PC-3 (cell line): ENCODE measurements at regions not wholly inside any gene's neighbourhood (a gene's known extent, or its start where the extent isn't known, plus 50 kb on each side); places are given as distances from the start of the nearest gene placed in this dataset.

Experiments used
- ATAC-seq: fragments of 200-7000 bp; cut with Tn5 transposase; 2 replicates; pipeline ENCODE4 v1.9.1; 2020; ENCODE audit warnings: mild to moderate bottlenecking, moderate library complexity
- BruUV-seq: library from RNA; stranded (reverse); fragments of 400-500 nt; replicated peaks from 2 replicates; lab custom pipeline; 2021; lab: Mats Ljungman, UMichigan
- CTCF ChIA-PET: fragments of 300-600 bp; sonication (Branson Sonifier 250); formaldehyde crosslinking; loops from one replicate; lab custom pipeline; 2022; ENCODE audit warnings: antibody characterized with exemption; lab: Charles Lee
- POLR2A ChIA-PET: fragments of 300-600 bp; sonication (Branson Sonifier 250); formaldehyde crosslinking; loops from one replicate; lab custom pipeline; 2022; ENCODE audit warnings: antibody characterized with exemption; ENCODE audit not compliant: unreplicated experiment; lab: Charles Lee
- DNase-seq: peaks from one replicate; pipeline ENCODE4 v3.0.0-alpha.2; 2015
- H2AFZ ChIP-seq: fragments of 300-600 bp; sonication (generic); 2 replicates; pipeline ENCODE4 v1.6.0; 2016; ENCODE audit warnings: antibody characterized with exemption, low read length
- H3F3A ChIP-seq: fragments of 300-600 bp; sonication (generic); one replicate; pipeline ENCODE4 v1.6.0; 2017; ENCODE audit warnings: antibody characterized with exemption, low read length, control low read depth, mild to moderate bottlenecking; ENCODE audit not compliant: unreplicated experiment
- H3K27ac ChIP-seq: fragments of 300-600 bp; sonication (generic); 2 replicates; pipeline ENCODE4 v1.5.1; 2016; ENCODE audit warnings: mild to moderate bottlenecking, low read length
- H3K27me3 ChIP-seq: fragments of 300-600 bp; sonication (generic); 2 replicates; pipeline ENCODE4 v1.6.1; 2016; ENCODE audit warnings: low read length, mixed read lengths
- H3K36me3 ChIP-seq: fragments of 300-600 bp; sonication (generic); 2 replicates; pipeline ENCODE4 v1.6.1; 2016; ENCODE audit warnings: low read depth, mixed run types, low read length, mixed read lengths
- H3K4me1 ChIP-seq: fragments of 300-600 bp; sonication (generic); 2 replicates; pipeline ENCODE4 v1.5.1; 2016; ENCODE audit warnings: low read length; ENCODE audit not compliant: insufficient read depth
- H3K4me2 ChIP-seq: fragments of 300-600 bp; sonication (generic); 2 replicates; pipeline ENCODE4 v1.6.0; 2016; ENCODE audit warnings: low read length
- H3K4me3 ChIP-seq: fragments of 300-600 bp; sonication (generic); 2 replicates; pipeline ENCODE4 v1.5.1; 2016; ENCODE audit warnings: mild to moderate bottlenecking, low read length, mixed read lengths
- H3K79me2 ChIP-seq: fragments of 300-600 bp; sonication (generic); 2 replicates; pipeline ENCODE4 v1.6.1; 2017; ENCODE audit warnings: low read length, mixed read lengths
- H3K9ac ChIP-seq: fragments of 300-600 bp; sonication (generic); 2 replicates; pipeline ENCODE4 v1.6.0; 2016; ENCODE audit warnings: mild to moderate bottlenecking, low read length
- H3K9me2 ChIP-seq: fragments of 300-600 bp; sonication (generic); replicated peaks from 2 replicates; pipeline ENCODE4 v1.6.1; 2016; ENCODE audit warnings: mixed run types, low read length, mixed read lengths
- H3K9me3 ChIP-seq: fragments of 300-600 bp; sonication (generic); 2 replicates; pipeline ENCODE4 v1.6.1; 2016; ENCODE audit warnings: low read length, mixed read lengths
- H4K20me1 ChIP-seq: fragments of 300-600 bp; sonication (generic); 2 replicates; pipeline ENCODE4 v1.6.1; 2016; ENCODE audit warnings: low read length, mixed read lengths
- CTCF ChIP-seq: fragments of 300-600 bp; sonication (generic); conservative IDR thresholded peaks from 2 replicates; pipeline ENCODE4 v1.5.1; 2017; ENCODE audit warnings: antibody characterized with exemption, low read depth, mild to moderate bottlenecking, low read length
- EZH2 ChIP-seq: fragments of 300-600 bp; sonication (generic); IDR thresholded peaks from one replicate; pipeline ENCODE4 v1.6.1; 2017; ENCODE audit warnings: antibody characterized with exemption, mild to moderate bottlenecking, low read length; ENCODE audit not compliant: unreplicated experiment
- EZH2phosphoT487 ChIP-seq: fragments of 300-600 bp; sonication (generic); IDR thresholded peaks from 2 replicates; pipeline ENCODE4 v1.6.1; 2018; ENCODE audit warnings: mild to moderate bottlenecking, antibody characterized with exemption, low read length, borderline replicate concordance
- intact Hi-C: fragments of 100-400 bp; cut with micrococcal nuclease; formaldehyde crosslinking; loops from 2 replicates; pipeline ENCODE4 v1.9.0; 2023

GRCh38 chr15:62452026-62452425, 286.9 kb upstream of the C2CD4B start:
- Histone ChIP-seq H3K4me2 (no peak overlapping the region), H3K4me3 (no peak overlapping the region), H3K4me1 (peaks cover 38% of the 10 kb centered on the region), H3K27ac (no peak overlapping the region), H4K20me1 (peaks cover 7% of the 10 kb centered on the region; the same call in 1 of the 2 replicates), H3K9ac (no peak overlapping the region), H3K9me3 (no peaks in the 10 kb centered on the region), H3K79me2 (no peaks in the 10 kb centered on the region), H3K9me2 (no peaks in the 10 kb centered on the region), H3K27me3 (no peaks in the 10 kb centered on the region), H2AFZ (no peak overlapping the region), H3K36me3 (no peaks in the 10 kb centered on the region), H3F3A (no peaks in the 10 kb centered on the region)
- no peak for ATAC-seq
- ChIA-PET POLR2A (no interaction called here), CTCF (no interaction called here)
- no peak for TF ChIP-seq EZH2
- TF ChIP-seq CTCF: no peak
- no peak for TF ChIP-seq EZH2phosphoT487
- no peak for DNase-seq
- BruUV-seq: no TSS peak
- intact Hi-C loops: loop anchor here (10.0 kb wide), 1 partner anchor 193 kb away; no protein-coding TSS in a partner anchor

GRCh38 chr15:62452667-62453066, 287.6 kb upstream of the C2CD4B start:
- Histone ChIP-seq H3K4me2 (peak overlapping the region; percentile 97; the same call in 1 of the 2 replicates), H3K79me2 (no peaks in the 10 kb centered on the region), H2AFZ (no peak overlapping the region), H3K9ac (no peak overlapping the region), H3K27ac (no peak overlapping the region), H4K20me1 (peaks cover 7% of the 10 kb centered on the region; the same call in 1 of the 2 replicates), H3K4me1 (peaks cover 38% of the 10 kb centered on the region), H3K9me2 (no peaks in the 10 kb centered on the region), H3K36me3 (no peaks in the 10 kb centered on the region), H3K9me3 (no peaks in the 10 kb centered on the region), H3K4me3 (no peak overlapping the region), H3K27me3 (no peaks in the 10 kb centered on the region), H3F3A (no peaks in the 10 kb centered on the region)
- ATAC-seq: no peak
- no peak for TF ChIP-seq EZH2
- no peak for TF ChIP-seq EZH2phosphoT487
- no peak for TF ChIP-seq CTCF
- no peak for DNase-seq
- ChIA-PET CTCF (no interaction called here), POLR2A (no interaction called here)
- BruUV-seq: no TSS peak
- intact Hi-C loops: loop anchor here (10.0 kb wide), 1 partner anchor 192 kb away; no protein-coding TSS in a partner anchor

GRCh38 chr15:62453375-62453774, 288.3 kb upstream of the C2CD4B start:
- H3F3A ChIP-seq: no peaks in the 10 kb centered on the region
- ChIA-PET CTCF (no interaction called here), POLR2A (interaction anchor here (0.6 kb wide), 1 partner anchor 64 kb away, joined by 4 read pairs; no protein-coding TSS in a partner anchor)
- TF ChIP-seq CTCF (no peak), EZH2phosphoT487 (no peak), EZH2 (no peak)
- H3K79me2 ChIP-seq: no peaks in the 10 kb centered on the region
- H3K9me3 ChIP-seq: no peaks in the 10 kb centered on the region
- H3K27me3 ChIP-seq: no peaks in the 10 kb centered on the region
- H3K4me3 ChIP-seq: peak overlapping the region; percentile 53
- H3K4me1 ChIP-seq: peaks cover 38% of the 10 kb centered on the region
- peak overlapping the region; percentile 97 for H3K4me2 ChIP-seq
- no TSS peak for BruUV-seq
- H3K36me3 ChIP-seq: no peaks in the 10 kb centered on the region
- ATAC-seq (peak; percentile 39), DNase-seq (peak; percentile 62)
- H3K27ac ChIP-seq: peak overlapping the region; percentile 82
- 0 out of 2 replicates have a peak overlapping the region, but pooled peaks have one; percentile 30 for H2AFZ ChIP-seq
- intact Hi-C loops: loop anchor here (10.0 kb wide), 1 partner anchor 191 kb away; no protein-coding TSS in a partner anchor
- peak overlapping the region; percentile 54; the same call in 1 of the 2 replicates for H3K9ac ChIP-seq
- H3K9me2 ChIP-seq: no peaks in the 10 kb centered on the region
- peaks cover 7% of the 10 kb centered on the region; the same call in 1 of the 2 replicates for H4K20me1 ChIP-seq
